GM12875 (cell line): ENCODE measurements at regions not wholly inside any gene's neighbourhood (a gene's known extent, or its start where the extent isn't known, plus 50 kb on each side); places are given as distances from the start of the nearest gene placed in this dataset.
"Not testable (repeated sequence)": the region's sequence is repeated elsewhere in the genome, so short reads cannot be mapped to it uniquely, and the experiment has no call there.

Source experiments
- H3K4me3 ChIP-seq: one replicate; pipeline ENCODE4 v1.5.1; 2011; ENCODE audit warnings: low read depth, low read length, control low read depth
- CTCF ChIP-seq: IDR thresholded peaks from 2 replicates; pipeline ENCODE4 v1.5.1; 2011; ENCODE audit warnings: low read depth, mild to moderate bottlenecking, control low read depth, inconsistent platforms, low read length, moderate library complexity, borderline replicate concordance; ENCODE audit not compliant: insufficient read depth

- H3K4me3 ChIP-seq, result no peak overlapping the region
- no peak for TF ChIP-seq CTCF
Observed at GRCh38 chr4:42309361-42310260, 87.7 kb upstream of the SHISA3 start.

- no peak for TF ChIP-seq CTCF
- H3K4me3 ChIP-seq, result no peak overlapping the region
Observed at GRCh38 chr4:42310358-42310757, 86.9 kb upstream of the SHISA3 start.

GRCh38 chr4:42310806-42311205 lies 86.5 kb upstream of the SHISA3 start:
- TF ChIP-seq CTCF, result no peak
- H3K4me3 ChIP-seq, result no peak overlapping the region

GRCh38 chr4:42311591-42311990 lies 85.7 kb upstream of the SHISA3 start:
- TF ChIP-seq CTCF, result no peak
- H3K4me3 ChIP-seq, result no peak overlapping the region

- not testable (repeated sequence) for H3K4me3 ChIP-seq
Observed at GRCh38 chr4:42313420-42313819, 83.9 kb upstream of the SHISA3 start.

GRCh38 chr4:42313872-42314271 lies 83.4 kb upstream of the SHISA3 start:
- TF ChIP-seq CTCF, result no peak
- no peak overlapping the region for H3K4me3 ChIP-seq

- TF ChIP-seq CTCF, result no peak
- H3K4me3 ChIP-seq, result no peak overlapping the region
Observed at GRCh38 chr4:42315231-42315630, 82.1 kb upstream of the SHISA3 start.
